Brain microvascular endothelial cell (primary cell): ENCODE measurements at regions not wholly inside any gene's neighbourhood (a gene's known extent, or its start where the extent isn't known, plus 50 kb on each side); places are given as distances from the start of the nearest gene placed in this dataset.

ENCODE experiments used
- DNase-seq: peaks from one replicate; pipeline ENCODE4 v3.0.0-alpha.2; 2020
- H3K27ac ChIP-seq: fragments of 250-450 bp; sonication (Bioruptor Pico); 2 replicates; pipeline ENCODE4 v1.5.1; 2020; ENCODE audit warnings: mild to moderate bottlenecking, moderate library complexity
- H3K27me3 ChIP-seq: fragments of 250-450 bp; sonication (Bioruptor Pico); replicated peaks from 2 replicates; pipeline ENCODE4 v1.5.1; 2020; ENCODE audit warnings: mild to moderate bottlenecking
- H3K36me3 ChIP-seq: fragments of 250-450 bp; sonication (Bioruptor Pico); replicated peaks from 2 replicates; pipeline ENCODE4 v1.5.1; 2020; ENCODE audit warnings: mild to moderate bottlenecking
- H3K4me3 ChIP-seq: 2 replicates; pipeline ENCODE4 v1.5.1; 2011; ENCODE audit warnings: low read depth, mild to moderate bottlenecking, control low read depth, low read length, moderate library complexity
- CTCF ChIP-seq: IDR thresholded peaks from 2 replicates; pipeline ENCODE4 v1.5.1; 2011; ENCODE audit warnings: low read depth, mild to moderate bottlenecking, moderate library complexity, low read length, control low read depth, inconsistent platforms; ENCODE audit errors: missing control alignments
- in situ Hi-C: cut with HindIII; loops from 2 replicates; pipeline ENCODE4 v1.10.0; 2017; ENCODE audit warnings: low sequenced_read_pairs, low pct_ligation_motif_present

GRCh38 chr2:215577356-215577755, 141.5 kb upstream of the FN1 start:
- in situ Hi-C loops, result no loop called here
- no peaks in the 10 kb centered on the region for H3K27me3 ChIP-seq
- no peak for TF ChIP-seq CTCF
- no peaks in the 10 kb centered on the region for H3K36me3 ChIP-seq
- DNase-seq, result no peak
- H3K4me3 ChIP-seq, result no peak overlapping the region
- no peak overlapping the region for H3K27ac ChIP-seq

GRCh38 chr2:215576572-215576971, 140.7 kb upstream of the FN1 start:
- in situ Hi-C loops, result no loop called here
- no peak overlapping the region for H3K4me3 ChIP-seq
- H3K36me3 ChIP-seq, result no peaks in the 10 kb centered on the region
- TF ChIP-seq CTCF, result no peak
- H3K27ac ChIP-seq, result no peak overlapping the region
- no peak for DNase-seq
- H3K27me3 ChIP-seq, result no peaks in the 10 kb centered on the region

GRCh38 chr2:215573496-215573895, 137.6 kb upstream of the FN1 start:
- TF ChIP-seq CTCF, result no peak
- H3K36me3 ChIP-seq, result no peaks in the 10 kb centered on the region
- H3K4me3 ChIP-seq, result no peak overlapping the region
- H3K27me3 ChIP-seq, result no peaks in the 10 kb centered on the region
- no peak for DNase-seq
- in situ Hi-C loops, result no loop called here
- H3K27ac ChIP-seq, result no peak overlapping the region

- Histone ChIP-seq H3K36me3 (no peaks in the 10 kb centered on the region), H3K4me3 (no peak overlapping the region), H3K27me3 (no peaks in the 10 kb centered on the region), H3K27ac (no peak overlapping the region)
- in situ Hi-C loops, result no loop called here
- no peak for DNase-seq
- TF ChIP-seq CTCF, result no peak
Observed at GRCh38 chr2:215572341-215572848, 136.5 kb upstream of the FN1 start.

- DNase-seq, result no peak
- no peak overlapping the region for H3K4me3 ChIP-seq
- in situ Hi-C loops, result no loop called here
- no peaks in the 10 kb centered on the region for H3K36me3 ChIP-seq
- no peak overlapping the region for H3K27ac ChIP-seq
- no peak for TF ChIP-seq CTCF
- H3K27me3 ChIP-seq, result no peaks in the 10 kb centered on the region
Observed at GRCh38 chr2:215571689-215572088, 135.8 kb upstream of the FN1 start.

GRCh38 chr2:215567504-215567903, 131.6 kb upstream of the FN1 start:
- Histone ChIP-seq H3K27ac (no peak overlapping the region), H3K4me3 (no peak overlapping the region), H3K27me3 (no peaks in the 10 kb centered on the region), H3K36me3 (no peaks in the 10 kb centered on the region)
- DNase-seq, result no peak
- in situ Hi-C loops, result no loop called here
- TF ChIP-seq CTCF, result no peak
